NB4 (cell line): ENCODE measurements at regions not wholly inside any gene's neighbourhood (a gene's known extent, or its start where the extent isn't known, plus 50 kb on each side); places are given as distances from the start of the nearest gene placed in this dataset.

ENCODE experiments used
- CTCF ChIP-seq: IDR thresholded peaks from one replicate; pipeline ENCODE4 v1.5.1; 2012; ENCODE audit warnings: low read depth, low read length
- MYC ChIP-seq: IDR thresholded peaks from 2 replicates; pipeline ENCODE4 v1.6.1; 2011; ENCODE audit warnings: low read depth, low read length

DNA sequence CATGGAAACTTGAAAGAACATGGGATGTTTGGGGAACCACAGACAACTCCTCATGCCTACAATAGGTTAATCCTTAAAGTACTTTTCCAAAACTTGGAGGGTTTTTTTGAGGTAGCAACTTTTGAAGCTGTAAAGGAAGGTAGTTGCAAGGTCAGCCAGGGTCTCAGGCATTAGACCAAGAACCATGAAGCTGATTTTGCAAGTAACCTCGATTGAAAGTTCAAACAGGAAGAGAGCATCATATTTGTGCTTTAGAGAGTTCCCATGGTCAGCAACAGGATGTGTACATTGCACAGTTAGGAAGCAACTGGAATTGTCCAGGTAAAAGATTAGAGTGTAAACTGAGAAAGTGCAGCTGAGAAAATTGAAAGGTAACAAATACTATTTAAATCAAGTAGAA lies 199.8 kb upstream of the NR2F2 start:
- TF ChIP-seq CTCF (no peak), MYC (no peak)
